Left lung (tissue), 4 donors: ENCODE measurements at regions not wholly inside any gene's neighbourhood (a gene's known extent, or its start where the extent isn't known, plus 50 kb on each side); places are given as distances from the start of the nearest gene placed in this dataset.
A peak's percentile ranks its signal among the peaks of the same experiment; 100 is the strongest.

Experiments
- ATAC-seq: fragments of 200-7000 bp; cut with Tn5 transposase; one replicate; pipeline ENCODE4 v1.9.1; 2020; ENCODE audit warnings: moderate library complexity
- DNase-seq, 4 donors: peaks; one replicate each; pipeline ENCODE4 v3.0.0-alpha.2; 2013 to 2020
- H3K27ac ChIP-seq, 2 donors: fragments of 200-600 bp; sonication (generic) in 1 of 2; one replicate each; pipeline versions ENCODE4 v1.5.0 to v1.8.0; 2020 to 2021
- H3K27me3 ChIP-seq, 2 donors: fragments of 200-600 bp; sonication (generic) in 1 of 2; one replicate each; pipeline versions ENCODE4 v1.5.0 to v1.8.0; 2020 to 2021
- H3K36me3 ChIP-seq, 2 donors: fragments of 200-600 bp; sonication (generic) in 1 of 2; one replicate each; pipeline versions ENCODE4 v1.5.0 to v1.8.0; 2020 to 2021
- H3K4me1 ChIP-seq, 2 donors: fragments of 200-600 bp; one replicate each; pipeline ENCODE4 v1.8.0; 2021
- H3K4me3 ChIP-seq, 2 donors: fragments of 200-600 bp; sonication (generic) in 1 of 2; one replicate each; pipeline versions ENCODE4 v1.5.0 to v1.8.0; 2020 to 2021; ENCODE audit warnings: mild to moderate bottlenecking in 1 of 2
- H3K9me3 ChIP-seq, 2 donors: fragments of 200-600 bp; sonication (generic) in 1 of 2; one replicate each; pipeline versions ENCODE4 v1.5.0 to v1.8.0; 2020 to 2021
- CTCF ChIP-seq, 2 donors: fragments of 200-600 bp; sonication (generic) in 1 of 2; IDR thresholded peaks; one replicate each; pipeline versions ENCODE4 v1.5.0 to v1.8.0; 2021; ENCODE audit warnings: antibody characterized with exemption in 2 of 2
- intact Hi-C, 2 donors: fragments of 100-400 bp; cut with DNase I; formaldehyde crosslinking; loops; one replicate each; pipeline versions ENCODE4 v1.11.2 to v1.14.2; 2022
- donor health status: DM: no; HTN: yes; CAD: no.
- donor health status: DM: no; HTN: no; CAD: no.

- no peak for TF ChIP-seq CTCF (IDR thresholded peaks at IDR 0.05)
- intact Hi-C loops = no loop called here
- no peaks in the 10 kb centered on the region for H3K9me3 ChIP-seq
- DNase-seq (no peak), ATAC-seq (no peak)
- no peaks in the 10 kb centered on the region for H3K27me3 ChIP-seq
- no peaks in the 10 kb centered on the region for H3K4me1 ChIP-seq
- no peak overlapping the region for H3K4me3 ChIP-seq
- H3K27ac ChIP-seq = no peak overlapping the region
- H3K36me3 ChIP-seq = no peaks in the 10 kb centered on the region
Observed at GRCh38 chr13:65746406-65746921, 1483.7 kb downstream of the PCDH9 start.

- Histone ChIP-seq H3K4me3 (no peak overlapping the region), H3K9me3 (no peaks in the 10 kb centered on the region), H3K27me3 (no peaks in the 10 kb centered on the region), H3K36me3 (no peaks in the 10 kb centered on the region), H3K4me1 (no peaks in the 10 kb centered on the region), H3K27ac (no peak overlapping the region)
- TF ChIP-seq CTCF (IDR thresholded peaks at IDR 0.05) = no peak
- ATAC-seq (no peak), DNase-seq (peak in 2 of 4 donors; percentile 54 to 60)
- intact Hi-C loops = no loop called here
Observed at GRCh38 chr13:65744836-65745235, 1485.3 kb downstream of the PCDH9 start.

- Histone ChIP-seq H3K27ac (no peak overlapping the region), H3K9me3 (peaks cover 0 to 21% of the 10 kb centered on the region in 2 donors), H3K36me3 (no peaks in the 10 kb centered on the region), H3K4me3 (no peak overlapping the region), H3K4me1 (no peaks in the 10 kb centered on the region), H3K27me3 (no peaks in the 10 kb centered on the region)
- DNase-seq = no peak
- intact Hi-C loops = no loop called here
- no peak for TF ChIP-seq CTCF (IDR thresholded peaks at IDR 0.05)
- ATAC-seq = no peak
Observed at GRCh38 chr13:65733110-65733509, 1497.0 kb downstream of the PCDH9 start.

GRCh38 chr13:65727070-65727469 is 1503.1 kb downstream of the PCDH9 start:
- Histone ChIP-seq H3K36me3 (no peaks in the 10 kb centered on the region), H3K27me3 (no peaks in the 10 kb centered on the region)
- no peak for ATAC-seq

GRCh38 chr13:65725006-65725405 is 1505.1 kb downstream of the PCDH9 start:
- DNase-seq = no peak
- intact Hi-C loops = no loop called here

More at GRCh38 chr13:65727070-65727469, 1503.1 kb downstream of the PCDH9 start:
- intact Hi-C loops = no loop called here
- no peak for DNase-seq
- no peaks in the 10 kb centered on the region for H3K4me1 ChIP-seq
- H3K9me3 ChIP-seq = no peaks in the 10 kb centered on the region
- TF ChIP-seq CTCF (IDR thresholded peaks at IDR 0.05) = no peak
- no peak overlapping the region for H3K4me3 ChIP-seq
- H3K27ac ChIP-seq = no peak overlapping the region

More at GRCh38 chr13:65725006-65725405, 1505.1 kb downstream of the PCDH9 start:
- Histone ChIP-seq H3K4me3 (no peak overlapping the region), H3K27me3 (no peaks in the 10 kb centered on the region), H3K4me1 (no peaks in the 10 kb centered on the region), H3K27ac (no peak overlapping the region), H3K9me3 (no peaks in the 10 kb centered on the region), H3K36me3 (no peaks in the 10 kb centered on the region)
- no peak for ATAC-seq
- no peak for TF ChIP-seq CTCF (IDR thresholded peaks at IDR 0.05)
